H1 (cell line): ENCODE measurements at regions not wholly inside any gene's neighbourhood (a gene's known extent, or its start where the extent isn't known, plus 50 kb on each side); places are given as distances from the start of the nearest gene placed in this dataset.

Source experiments
- CTCF ChIA-PET: fragments of 300-600 bp; sonication (Branson Sonifier 250); formaldehyde crosslinking; loops from one replicate; lab custom pipeline; 2021; ENCODE audit not compliant: partially characterized antibody; lab: Charles Lee
- POLR2A ChIA-PET: fragments of 300-600 bp; sonication (Branson Sonifier 250); formaldehyde crosslinking; loops from one replicate; lab custom pipeline; 2021; ENCODE audit warnings: inconsistent platforms; ENCODE audit not compliant: partially characterized antibody; lab: Charles Lee
- DNase-seq, 2 experiments: peaks; one replicate each; pipeline versions ENCODE4 v3.0.0 to v3.0.0-alpha.2; 2010 to 2022; ENCODE audit warnings: low spot score in 2 of 2, low read depth in 1 of 2, mixed read lengths in 1 of 2
- FAIRE-seq: peaks from 2 replicates; lab custom pipeline; 2011; peaks lifted over from hg19 to GRCh38; lab: Jason Lieb, UNC
- H2AFZ ChIP-seq: 2 replicates; pipeline ENCODE4 v1.8.1; 2012; ENCODE audit warnings: low read length, inconsistent platforms
- H2AK5ac ChIP-seq: 2 replicates; pipeline ENCODE4 v1.6.1; 2013; ENCODE audit warnings: low read depth, low read length
- H2BK120ac ChIP-seq: replicated peaks from 2 replicates; pipeline ENCODE3; 2013; ENCODE audit warnings: low read depth, low read length, inconsistent platforms
- H2BK12ac ChIP-seq: 2 replicates; pipeline ENCODE4 v1.6.1; 2013; ENCODE audit warnings: low read depth, low read length
- H2BK15ac ChIP-seq: 2 replicates; pipeline ENCODE4 v1.6.1; 2013; ENCODE audit warnings: low read length
- H2BK20ac ChIP-seq: 2 replicates; pipeline ENCODE4 v1.6.1; 2013; ENCODE audit warnings: low read length
- H2BK5ac ChIP-seq: 2 replicates; pipeline ENCODE4 v1.6.1; 2013; ENCODE audit warnings: low read depth, low read length
- H3K14ac ChIP-seq: 2 replicates; pipeline ENCODE4 v1.6.1; 2013; ENCODE audit warnings: inconsistent platforms; ENCODE audit not compliant: insufficient read length
- H3K18ac ChIP-seq: 2 replicates; pipeline ENCODE4 v1.6.1; 2013; ENCODE audit warnings: low read length; ENCODE audit errors: extremely low read depth
- H3K23ac ChIP-seq: 2 replicates; pipeline ENCODE4 v1.6.1; 2013; ENCODE audit warnings: inconsistent platforms; ENCODE audit not compliant: insufficient read length
- H3K23me2 ChIP-seq: 2 replicates; pipeline ENCODE4 v1.6.1; 2013; ENCODE audit warnings: low read depth, low read length
- H3K27ac ChIP-seq: 2 replicates; pipeline ENCODE4 v1.6.1; 2011; ENCODE audit warnings: low read depth, low read length, inconsistent platforms
- H3K27me3 ChIP-seq, 4 experiments: replicated peaks in 1 of 4; 1 replicate in 1 of 4; 2 replicates in 3 of 4; pipeline versions ENCODE4 v1.6.1 to v1.8.1; 2011 to 2013; ENCODE audit warnings: low read length in 3 of 4, mild to moderate bottlenecking in 3 of 4, inconsistent platforms in 2 of 4, mixed read lengths in 2 of 4, moderate library complexity in 1 of 4; ENCODE audit not compliant: control insufficient read depth in 3 of 4, insufficient read depth in 3 of 4; ENCODE audit errors: extremely low read depth in 1 of 4
- H3K36me3 ChIP-seq, 4 experiments: 2 replicates each; pipeline versions ENCODE4 v1.6.1 to v1.8.1; 2011 to 2013; ENCODE audit warnings: mild to moderate bottlenecking in 4 of 4, low read length in 3 of 4, moderate library complexity in 2 of 4, control low read depth in 1 of 4, inconsistent platforms in 1 of 4; ENCODE audit not compliant: insufficient read depth in 4 of 4, control insufficient read depth in 2 of 4
- H3K4ac ChIP-seq: replicated peaks from 2 replicates; pipeline ENCODE3; 2013; ENCODE audit warnings: low read length, low read depth, mixed read lengths, inconsistent platforms; ENCODE audit not compliant: insufficient read length
- H3K4me1 ChIP-seq, 4 experiments: replicated peaks in 1 of 4; 1 replicate in 1 of 4; 2 replicates in 3 of 4; pipeline versions ENCODE4 v1.6.1 to v1.8.1; 2011 to 2013; ENCODE audit warnings: low read length in 3 of 4, inconsistent platforms in 2 of 4, mixed read lengths in 1 of 4; ENCODE audit not compliant: insufficient read depth in 4 of 4, control insufficient read depth in 3 of 4
- H3K4me2 ChIP-seq, 2 experiments: 2 replicates each; pipeline versions ENCODE4 v1.6.1 to v1.8.1; 2011 to 2013; ENCODE audit warnings: low read depth in 2 of 2, low read length in 2 of 2, control low read depth in 1 of 2, inconsistent platforms in 1 of 2, mild to moderate bottlenecking in 1 of 2; ENCODE audit not compliant: insufficient read depth in 1 of 2
- H3K4me3 ChIP-seq, 4 experiments: fragments of 200-600, 300-600 bp in 1 of 4; sonication (generic), shearing (Covaris generic), sonication (Bioruptor Twin) in 1 of 4; 2 replicates each; pipeline versions ENCODE4 v1.5.1 to v1.8.1; 2011 to 2016; ENCODE audit warnings: low read length in 4 of 4, low read depth in 3 of 4, control low read depth in 2 of 4, inconsistent platforms in 2 of 4, mild to moderate bottlenecking in 2 of 4, mixed read lengths in 1 of 4, moderate library complexity in 1 of 4; ENCODE audit not compliant: insufficient read depth in 2 of 4; ENCODE audit errors: extremely low read depth in 1 of 4
- H3K56ac ChIP-seq: replicated peaks from 2 replicates; pipeline ENCODE3; 2013; ENCODE audit warnings: low read depth, mild to moderate bottlenecking, mixed read lengths, low read length, inconsistent platforms; ENCODE audit not compliant: insufficient read length
- H3K79me1 ChIP-seq: 2 replicates; pipeline ENCODE4 v1.6.1; 2013; ENCODE audit warnings: low read depth, low read length, control low read depth
- H3K79me2 ChIP-seq, 2 experiments: 2 replicates each; pipeline versions ENCODE4 v1.6.1 to v1.8.1; 2012 to 2013; ENCODE audit warnings: low read length in 2 of 2, mild to moderate bottlenecking in 2 of 2, inconsistent platforms in 1 of 2; ENCODE audit not compliant: insufficient read depth in 2 of 2, control insufficient read depth in 1 of 2
- H3K9ac ChIP-seq, 4 experiments: replicated peaks in 1 of 4; 1 replicate in 1 of 4; 2 replicates in 3 of 4; pipeline versions ENCODE4 v1.6.1 to v1.8.1; 2011 to 2013; ENCODE audit warnings: low read depth in 3 of 4, low read length in 3 of 4, control low read depth in 2 of 4, mild to moderate bottlenecking in 2 of 4, moderate library complexity in 2 of 4, inconsistent platforms in 1 of 4; ENCODE audit errors: extremely low read depth in 1 of 4
- H3K9me3 ChIP-seq, 2 experiments: 2 replicates each; pipeline versions ENCODE4 v1.6.1 to v1.8.1; 2012 to 2013; ENCODE audit warnings: mild to moderate bottlenecking in 2 of 2, moderate library complexity in 2 of 2, control low read depth in 1 of 2, inconsistent platforms in 1 of 2, low read depth in 1 of 2, low read length in 1 of 2, mixed read lengths in 1 of 2; ENCODE audit not compliant: insufficient read depth in 2 of 2
- H4K20me1 ChIP-seq, 2 experiments: replicated peaks in 1 of 2; 2 replicates each; pipeline versions ENCODE3 to v1.8.1; 2011 to 2013; ENCODE audit warnings: inconsistent platforms in 2 of 2, low read length in 2 of 2, mild to moderate bottlenecking in 1 of 2; ENCODE audit not compliant: insufficient read depth in 2 of 2, control insufficient read depth in 1 of 2
- H4K5ac ChIP-seq: 2 replicates; pipeline ENCODE4 v1.6.1; 2013; ENCODE audit warnings: low read length, low read depth, mixed read lengths, inconsistent platforms; ENCODE audit not compliant: insufficient read length
- H4K8ac ChIP-seq: 2 replicates; pipeline ENCODE4 v1.8.0; 2013; ENCODE audit warnings: mild to moderate bottlenecking, moderate library complexity, low read length, inconsistent platforms; ENCODE audit not compliant: insufficient read depth; ENCODE audit errors: extremely low read depth
- H4K91ac ChIP-seq: replicated peaks from 2 replicates; pipeline ENCODE3; 2013; ENCODE audit warnings: low read length, mixed read lengths, inconsistent platforms; ENCODE audit not compliant: insufficient read length
- CTCF ChIP-seq, 3 experiments: IDR thresholded peaks; 1 replicate in 2 of 3; 2 replicates in 1 of 3; pipeline versions ENCODE4 v1.5.1 to v1.6.1; 2011; ENCODE audit warnings: low read length in 3 of 3, mild to moderate bottlenecking in 3 of 3, inconsistent platforms in 2 of 3, low read depth in 1 of 3, moderate library complexity in 1 of 3; ENCODE audit not compliant: insufficient read depth in 1 of 3; ENCODE audit errors: control extremely low read depth in 1 of 3
- MAX ChIP-seq: IDR thresholded peaks from 2 replicates; pipeline ENCODE4 v1.6.1; 2012; ENCODE audit warnings: inconsistent platforms
- NANOG ChIP-seq: IDR thresholded peaks from 2 replicates; pipeline ENCODE4 v1.6.1; 2011; ENCODE audit warnings: low read length, low read depth, mild to moderate bottlenecking, inconsistent platforms; ENCODE audit not compliant: insufficient read depth, poor library complexity, severe bottlenecking
- RAD21 ChIP-seq, 2 experiments: IDR thresholded peaks in 1 of 2; conservative IDR thresholded peaks in 1 of 2; 2 replicates each; pipeline ENCODE4 v1.6.1; 2011; ENCODE audit warnings: low read depth in 2 of 2, low read length in 2 of 2, improper control_type of control experiment in 1 of 2, inconsistent platforms in 1 of 2, mild to moderate bottlenecking in 1 of 2, moderate library complexity in 1 of 2
- SP2 ChIP-seq: IDR thresholded peaks from 2 replicates; pipeline ENCODE4 v1.6.1; 2012; ENCODE audit warnings: mild to moderate bottlenecking, low read length, inconsistent platforms
- WGBS, 2 experiments: shearing (Covaris generic) in 1 of 2; methylation state at CpG; one replicate each; pipeline versions ENCODE4 v1.1.6 to v1.1.7; 2013 to 2015; ENCODE audit warnings: low lambda C conversion rate in 2 of 2, mixed read lengths in 2 of 2, inconsistent platforms in 1 of 2, low coverage in 1 of 2, missing lambda C conversion rate in 1 of 2; ENCODE audit not compliant: insufficient replicate concordance in 2 of 2, insufficient coverage in 1 of 2, insufficient read length in 1 of 2; ENCODE audit errors: extremely low coverage in 1 of 2, missing lambda C conversion rate in 1 of 2; 5-methylcytosine and 5-hydroxymethylcytosine counted together

- ChIA-PET POLR2A (no interaction called here), CTCF (interaction anchor here (0.6 to 2.2 kb wide), 14 partner anchors 9 to 383 kb away, joined by 3 to 9 read pairs (median 4); no protein-coding TSS in a partner anchor)
- Histone ChIP-seq H3K79me2 (no peaks in the 10 kb centered on the region), H3K9ac (no peak overlapping the region), H3K4me2 (no peak overlapping the region), H3K23ac (no peak overlapping the region), H3K23me2 (no peaks in the 10 kb centered on the region), H2AFZ (no peak overlapping the region), H3K79me1 (no peaks in the 10 kb centered on the region), H2AK5ac (no peak overlapping the region), H4K20me1 (no peaks in the 10 kb centered on the region), H2BK120ac (no peak overlapping the region), H2BK15ac (no peak overlapping the region), H3K4ac (no peak overlapping the region), H3K4me3 (no peak overlapping the region), H3K56ac (no peak overlapping the region), H3K4me1 (no peaks in the 10 kb centered on the region), H3K27me3 (no peaks in the 10 kb centered on the region), H3K36me3 (peaks cover 0 to 1% (median 0%) of the 10 kb centered on the region in 4 experiments; a peak in 2 of 8 replicates), H4K8ac (no peak overlapping the region), H4K5ac (no peak overlapping the region), H2BK5ac (no peak overlapping the region), H2BK20ac (no peak overlapping the region), H4K91ac (no peak overlapping the region), H3K14ac (no peak overlapping the region), H2BK12ac (no peak overlapping the region), H3K18ac (no peak overlapping the region), H3K27ac (no peak overlapping the region), H3K9me3 (peaks cover 0 to 4% of the 10 kb centered on the region in 2 experiments; a peak in 1 of 4 replicates)
- peak; percentile 10 to 74 for DNase-seq
- FAIRE-seq: no peak
- TF ChIP-seq RAD21 (IDR thresholded peaks at IDR 0.05 in 1 of 2, conservative IDR thresholded peaks at IDR 0.05 in 1 of 2; ENCODE audit: low read depth in 2 of 2, low read length in 2 of 2): peak; percentile 64 to 79
- TF ChIP-seq MAX: no peak
- no peak for TF ChIP-seq NANOG
- peak; percentile 61 to 69 (median 66) for TF ChIP-seq CTCF (IDR thresholded peaks at IDR 0.05; ENCODE audit: control extremely low read depth in 1 of 3, insufficient read depth in 1 of 3, low read depth in 1 of 3, low read length in 3 of 3)
- no peak for TF ChIP-seq SP2
- WGBS, 2 experiments: 83% methylated on average over 2 of the region's 2 CpGs; no CpG with 5 or more reads in 1 of the 2 experiments
These were observed 1210.6 kb downstream of the C4orf33 start for GRCh38 chr4:130306566-130306965.
